B cell (primary cell): ENCODE measurements at regions not wholly inside any gene's neighbourhood (a gene's known extent, or its start where the extent isn't known, plus 50 kb on each side); places are given as distances from the start of the nearest gene placed in this dataset.

Experiments used
- ATAC-seq: fragments of 200-7000 bp; cut with Tn5 transposase; one replicate; pipeline ENCODE4 v1.10.0; 2021; ENCODE audit warnings: low read depth, mild to moderate bottlenecking, moderate number of reproducible peaks, moderate library complexity
- CTCF ChIA-PET: fragments of 350-600 bp; sonication (Branson Sonifier 250); formaldehyde crosslinking; loops from one replicate; lab custom pipeline; 2021; ENCODE audit warnings: antibody characterized with exemption, inconsistent platforms; lab: Charles Lee
- POLR2A ChIA-PET: fragments of 350-600 bp; sonication (Branson Sonifier 250); formaldehyde crosslinking; loops from one replicate; lab custom pipeline; 2021; ENCODE audit warnings: antibody characterized with exemption; lab: Charles Lee
- DNase-seq: peaks from one replicate; pipeline ENCODE4 v3.0.0; 2013
- H2AFZ ChIP-seq: 2 replicates; pipeline ENCODE4 v1.6.1; 2012; ENCODE audit warnings: mild to moderate bottlenecking, low read depth, low read length; ENCODE audit not compliant: insufficient read depth, poor library complexity, severe bottlenecking
- H3K27ac ChIP-seq, 2 donors: 1 replicate in 1 of 2; 2 replicates in 1 of 2; pipeline ENCODE4 v1.5.1; 2012 to 2013; ENCODE audit warnings: low read length in 2 of 2, mild to moderate bottlenecking in 2 of 2, moderate library complexity in 1 of 2
- H3K27me3 ChIP-seq, 4 experiments: fragments of 200-600 bp in 1 of 4; sonication (generic) in 1 of 4; replicated peaks in 1 of 4; 1 replicate in 2 of 4; 2 replicates in 2 of 4; pipeline versions ENCODE4 v1.6.1 to v1.7.0; 2013 to 2016; ENCODE audit warnings: low read length in 3 of 4, mild to moderate bottlenecking in 2 of 4, mixed read lengths in 1 of 4, moderate library complexity in 1 of 4; ENCODE audit not compliant: insufficient read depth in 4 of 4, control insufficient read depth in 3 of 4; ENCODE audit errors: control extremely low read depth in 1 of 4
- H3K36me3 ChIP-seq, 2 experiments: replicated peaks in 1 of 2; 1 replicate in 1 of 2; 2 replicates in 1 of 2; pipeline versions ENCODE4 v1.6.1 to v1.7.1; 2013; ENCODE audit warnings: low read length in 1 of 2; ENCODE audit not compliant: insufficient read depth in 2 of 2, control insufficient read depth in 1 of 2; ENCODE audit errors: control extremely low read depth in 1 of 2, extremely low read depth in 1 of 2
- H3K4me1 ChIP-seq, 2 donors: fragments of 200-600 bp in 1 of 2; sonication (generic) in 1 of 2; 1 replicate in 1 of 2; 2 replicates in 1 of 2; pipeline versions ENCODE4 v1.5.1 to v1.6.1; 2013 to 2017; ENCODE audit warnings: low read length in 2 of 2; ENCODE audit not compliant: control insufficient read depth in 2 of 2, insufficient read depth in 2 of 2
- H3K4me2 ChIP-seq: replicated peaks from 2 replicates; pipeline ENCODE3; 2012; ENCODE audit warnings: mild to moderate bottlenecking, low read depth, low read length; ENCODE audit not compliant: poor library complexity, severe bottlenecking
- H3K4me3 ChIP-seq, 5 experiments: fragments of 200-600 bp in 1 of 5; sonication (generic) in 1 of 5; 1 replicate in 3 of 5; 2 replicates in 2 of 5; pipeline versions ENCODE4 v1.5.1 to v1.7.0; 2011 to 2016; ENCODE audit warnings: low read length in 4 of 5, mild to moderate bottlenecking in 4 of 5, low read depth in 2 of 5, control low read depth in 1 of 5, moderate library complexity in 1 of 5; ENCODE audit not compliant: insufficient read depth in 1 of 5; ENCODE audit errors: control extremely low read depth in 1 of 5, extremely low read depth in 1 of 5
- H3K79me2 ChIP-seq: fragments of 200-600 bp; sonication (generic); one replicate; pipeline ENCODE4 v1.6.0; 2016; ENCODE audit warnings: low read length; ENCODE audit not compliant: control insufficient read depth, insufficient read depth
- H3K9ac ChIP-seq: fragments of 200-600 bp; sonication (generic); 2 replicates; pipeline ENCODE4 v1.6.1; 2017; ENCODE audit warnings: mild to moderate bottlenecking, low read length, moderate library complexity
- H3K9me3 ChIP-seq, 3 donors: one replicate each; pipeline versions ENCODE4 v1.6.1 to v1.7.1; 2013; ENCODE audit warnings: low read length in 2 of 3; ENCODE audit not compliant: control insufficient read depth in 2 of 3, insufficient read depth in 1 of 3; ENCODE audit errors: control extremely low read depth in 1 of 3
- H4K20me1 ChIP-seq: 2 replicates; pipeline ENCODE4 v1.6.0; 2012; ENCODE audit warnings: mild to moderate bottlenecking, low read length; ENCODE audit not compliant: insufficient read depth, control insufficient read depth, poor library complexity, severe bottlenecking
- H3K27ac Mint-ChIP-seq: one replicate; pipeline ENCODE4 v1.8.0; 2021; ENCODE audit warnings: mixed read lengths
- H3K27me3 Mint-ChIP-seq: one replicate; pipeline ENCODE4 v1.8.0; 2021; ENCODE audit warnings: mixed read lengths
- H3K4me1 Mint-ChIP-seq: one replicate; pipeline ENCODE4 v1.8.0; 2021; ENCODE audit warnings: mixed read lengths
- H3K4me3 Mint-ChIP-seq: one replicate; pipeline ENCODE4 v1.8.0; 2021; ENCODE audit warnings: mixed read lengths
- H3K9me3 Mint-ChIP-seq: one replicate; pipeline ENCODE4 v1.8.0; 2022; ENCODE audit warnings: mixed read lengths; ENCODE audit not compliant: insufficient read depth
- EZH2 ChIP-seq: IDR thresholded peaks from 2 replicates; pipeline ENCODE4 v1.6.1; 2012; ENCODE audit warnings: borderline replicate concordance, low read depth, mild to moderate bottlenecking, moderate library complexity, low read length; ENCODE audit not compliant: insufficient read depth, poor library complexity, severe bottlenecking
- WGBS: methylation state at CpG from one replicate; pipeline ENCODE4 v1.1.5; 2013; ENCODE audit warnings: missing lambda C conversion rate; ENCODE audit not compliant: insufficient coverage; 5-methylcytosine and 5-hydroxymethylcytosine counted together
- intact Hi-C: fragments of 100-400 bp; cut with micrococcal nuclease; formaldehyde crosslinking; loops from one replicate; pipeline ENCODE4 v1.10.0; 2022
- TF ChIP-seq, protein P1 (sequence below): fragments of 200-600 bp; IDR thresholded peaks from one replicate; pipeline ENCODE4 v1.8.0; 2022; ENCODE audit warnings: antibody characterized with exemption, mild to moderate bottlenecking

DNA sequence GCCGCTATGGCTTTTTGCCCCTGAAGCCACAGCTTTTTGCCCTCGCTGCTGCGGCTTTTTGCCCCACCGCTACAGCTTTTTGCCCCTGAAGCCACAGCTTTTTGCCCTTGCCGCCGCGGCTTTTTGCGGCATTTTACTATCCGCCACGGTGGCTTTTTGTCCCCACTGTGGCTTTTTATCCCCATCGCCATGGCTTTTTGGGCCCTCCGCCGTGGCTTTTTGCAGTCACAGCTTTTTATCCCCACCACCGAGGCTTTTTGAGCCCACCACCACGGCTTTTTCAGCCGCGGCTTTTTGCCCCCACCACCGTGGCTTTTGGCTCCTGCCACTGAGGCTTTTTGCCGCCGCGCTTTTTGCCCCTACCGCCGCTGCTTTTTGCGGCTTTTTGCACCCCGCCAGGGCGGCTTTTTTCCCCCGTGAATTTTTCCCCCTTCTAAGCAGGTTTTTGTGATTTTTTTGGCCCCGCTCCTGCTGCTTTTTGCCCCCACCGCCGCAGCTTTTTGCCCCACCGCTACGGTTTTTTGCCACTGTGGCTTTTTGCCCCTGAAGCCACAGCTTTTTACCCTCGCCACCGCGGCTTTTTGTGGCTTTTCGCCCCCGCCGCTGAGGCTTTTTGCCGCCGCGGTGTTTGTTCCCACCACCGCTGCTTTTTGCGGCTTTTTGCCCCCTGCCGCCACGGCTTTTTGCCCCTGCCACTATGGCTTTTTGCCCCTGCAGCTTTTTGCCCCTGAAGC lies 2797.2 kb upstream of the TEKT4 start:
- no peaks in the 10 kb centered on the region for H3K27me3 Mint-ChIP-seq
- ATAC-seq (no peak), DNase-seq (no peak)
- intact Hi-C loops: no loop called here
- H3K4me1 ChIP-seq: no peaks in the 10 kb centered on the region
- H3K4me1 Mint-ChIP-seq: no peaks in the 10 kb centered on the region
- 94% methylated on average over 45 of the region's 45 CpGs for WGBS
- H4K20me1 ChIP-seq: no peaks in the 10 kb centered on the region
- POLR2A ChIA-PET: no interaction called here
- no peak for TF ChIP-seq EZH2
- TF ChIP-seq, protein P1, sequence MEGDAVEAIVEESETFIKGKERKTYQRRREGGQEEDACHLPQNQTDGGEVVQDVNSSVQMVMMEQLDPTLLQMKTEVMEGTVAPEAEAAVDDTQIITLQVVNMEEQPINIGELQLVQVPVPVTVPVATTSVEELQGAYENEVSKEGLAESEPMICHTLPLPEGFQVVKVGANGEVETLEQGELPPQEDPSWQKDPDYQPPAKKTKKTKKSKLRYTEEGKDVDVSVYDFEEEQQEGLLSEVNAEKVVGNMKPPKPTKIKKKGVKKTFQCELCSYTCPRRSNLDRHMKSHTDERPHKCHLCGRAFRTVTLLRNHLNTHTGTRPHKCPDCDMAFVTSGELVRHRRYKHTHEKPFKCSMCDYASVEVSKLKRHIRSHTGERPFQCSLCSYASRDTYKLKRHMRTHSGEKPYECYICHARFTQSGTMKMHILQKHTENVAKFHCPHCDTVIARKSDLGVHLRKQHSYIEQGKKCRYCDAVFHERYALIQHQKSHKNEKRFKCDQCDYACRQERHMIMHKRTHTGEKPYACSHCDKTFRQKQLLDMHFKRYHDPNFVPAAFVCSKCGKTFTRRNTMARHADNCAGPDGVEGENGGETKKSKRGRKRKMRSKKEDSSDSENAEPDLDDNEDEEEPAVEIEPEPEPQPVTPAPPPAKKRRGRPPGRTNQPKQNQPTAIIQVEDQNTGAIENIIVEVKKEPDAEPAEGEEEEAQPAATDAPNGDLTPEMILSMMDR: no peak
- no peak overlapping the region for H3K27ac ChIP-seq
- H3K9ac ChIP-seq: no peak overlapping the region
- H3K9me3 ChIP-seq: peaks cover 0 to 27% (median 0%) of the 10 kb centered on the region in 3 donors
- H3K27me3 ChIP-seq: no peaks in the 10 kb centered on the region
- H2AFZ ChIP-seq: no peak overlapping the region
- H3K36me3 ChIP-seq: no peaks in the 10 kb centered on the region
- peaks cover 4% of the 10 kb centered on the region for H3K9me3 Mint-ChIP-seq
- no peak overlapping the region for H3K4me3 ChIP-seq
- CTCF ChIA-PET: no interaction called here
- H3K4me3 Mint-ChIP-seq: no peak overlapping the region
- H3K79me2 ChIP-seq: no peaks in the 10 kb centered on the region
- H3K4me2 ChIP-seq: no peak overlapping the region
- no peak overlapping the region for H3K27ac Mint-ChIP-seq

DNA sequence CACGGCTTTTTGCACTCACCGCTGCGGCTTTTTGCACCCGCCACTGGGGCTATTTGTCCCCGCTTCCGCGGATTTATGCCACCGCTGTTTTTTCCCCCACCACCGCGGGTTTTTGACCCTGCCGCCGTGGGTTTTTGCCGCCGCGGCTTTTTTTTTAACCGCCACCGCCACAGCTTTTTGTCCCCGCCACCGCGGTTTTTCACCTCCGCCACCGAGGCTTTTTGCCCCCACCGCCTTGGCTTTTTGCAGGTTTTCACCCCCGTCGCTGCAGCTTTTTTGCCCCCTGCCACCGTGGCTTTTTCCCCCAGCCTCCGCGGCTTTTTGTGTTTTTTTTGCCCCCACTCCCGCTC lies 2796.7 kb upstream of the TEKT4 start:
- DNase-seq (no peak), ATAC-seq (no peak)
- Histone ChIP-seq H4K20me1 (no peaks in the 10 kb centered on the region), H3K27me3 (no peaks in the 10 kb centered on the region), H3K4me2 (no peak overlapping the region), H3K4me1 (no peaks in the 10 kb centered on the region), H3K9me3 (peaks cover 0 to 27% (median 0%) of the 10 kb centered on the region in 3 donors), H3K36me3 (no peaks in the 10 kb centered on the region), H3K4me3 (no peak overlapping the region), H3K9ac (no peak overlapping the region), H3K27ac (no peak overlapping the region), H2AFZ (no peak overlapping the region), H3K79me2 (no peaks in the 10 kb centered on the region)
- H3K27me3 Mint-ChIP-seq: no peaks in the 10 kb centered on the region
- H3K9me3 Mint-ChIP-seq: peaks cover 4% of the 10 kb centered on the region
- CTCF ChIA-PET: no interaction called here
- H3K4me1 Mint-ChIP-seq: no peaks in the 10 kb centered on the region
- WGBS: 84% methylated on average over 26 of the region's 29 CpGs
- no peak overlapping the region for H3K27ac Mint-ChIP-seq
- intact Hi-C loops: no loop called here
- POLR2A ChIA-PET: no interaction called here
- no peak overlapping the region for H3K4me3 Mint-ChIP-seq
- no peak for TF ChIP-seq EZH2
